NCI-H1436 (cell line): ENCODE measurements at regions not wholly inside any gene's neighbourhood (a gene's known extent, or its start where the extent isn't known, plus 50 kb on each side); places are given as distances from the start of the nearest gene placed in this dataset.

ENCODE experiments used
- DNase-seq: peaks from one replicate; lab custom pipeline; 2025; lab: John Stamatoyannopoulos, UW

GRCh38 chr20:24334830-24335229 is 134.6 kb upstream of the SYNDIG1 start:
- DNase-seq: no peak

- no peak for DNase-seq
Observed at GRCh38 chr20:24332956-24333355, 136.5 kb upstream of the SYNDIG1 start.

- DNase-seq: no peak
Observed at GRCh38 chr20:24331939-24332338, 137.5 kb upstream of the SYNDIG1 start.

- DNase-seq: no peak
Observed at GRCh38 chr20:24328901-24329300, 140.5 kb upstream of the SYNDIG1 start.

- no peak for DNase-seq
Observed at GRCh38 chr20:24321973-24322372, 147.5 kb upstream of the SYNDIG1 start.

- DNase-seq: no peak
Observed at GRCh38 chr20:24318569-24319352, 150.7 kb upstream of the SYNDIG1 start.

GRCh38 chr20:24317224-24317623 is 152.2 kb upstream of the SYNDIG1 start:
- DNase-seq: no peak

GRCh38 chr20:24316731-24317130 is 152.7 kb upstream of the SYNDIG1 start:
- DNase-seq: no peak

- no peak for DNase-seq
Observed at GRCh38 chr20:24314053-24314452, 155.4 kb upstream of the SYNDIG1 start.

- DNase-seq: no peak
Observed at GRCh38 chr20:24309596-24309995, 159.8 kb upstream of the SYNDIG1 start.

GRCh38 chr20:24305371-24305770 is 164.1 kb upstream of the SYNDIG1 start:
- DNase-seq: no peak

GRCh38 chr20:24304291-24304690 is 165.1 kb upstream of the SYNDIG1 start:
- no peak for DNase-seq

GRCh38 chr20:24303393-24304170 is 165.8 kb upstream of the SYNDIG1 start:
- DNase-seq: no peak

- DNase-seq: no peak
Observed at GRCh38 chr20:24297993-24298392, 171.4 kb upstream of the SYNDIG1 start.

- DNase-seq: no peak
Observed at GRCh38 chr20:24296477-24297261, 172.8 kb upstream of the SYNDIG1 start.

- no peak for DNase-seq
Observed at GRCh38 chr20:24291014-24291413, 178.4 kb upstream of the SYNDIG1 start.

- no peak for DNase-seq
Observed at GRCh38 chr20:24289737-24290481, 179.5 kb upstream of the SYNDIG1 start.

GRCh38 chr20:24283186-24283585 is 186.2 kb upstream of the SYNDIG1 start:
- no peak for DNase-seq

- DNase-seq: no peak
Observed at GRCh38 chr20:24277196-24277595, 192.2 kb upstream of the SYNDIG1 start.

- no peak for DNase-seq
Observed at GRCh38 chr20:24275946-24276705, 193.3 kb upstream of the SYNDIG1 start.

- no peak for DNase-seq
Observed at GRCh38 chr20:24273251-24273650, 196.2 kb upstream of the SYNDIG1 start.
